ENCODE measurements at regions not wholly inside any gene's neighbourhood (a gene's known extent, or its start where the extent isn't known, plus 50 kb on each side); places are given as distances from the start of the nearest gene placed in this dataset.

DNA sequence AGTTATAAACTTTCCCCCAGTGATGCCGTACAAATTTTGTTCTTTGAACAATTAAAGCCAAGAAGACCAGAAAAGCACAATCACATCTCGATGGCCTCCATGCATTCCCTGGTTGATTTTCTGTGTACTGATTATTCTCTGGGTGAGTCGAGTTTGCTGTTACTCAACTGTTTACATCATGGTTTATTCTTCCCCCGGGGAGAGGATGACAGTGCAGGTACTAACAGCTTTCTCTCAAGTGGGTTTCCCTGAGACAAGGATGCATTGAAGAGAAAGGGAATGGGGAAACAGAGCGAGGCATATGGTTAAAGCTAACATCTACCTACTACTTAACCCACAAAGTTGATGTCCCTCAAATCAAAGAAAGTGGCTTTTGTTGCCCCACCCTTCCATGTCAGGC lies 410.8 kb upstream of the FANCL start:
- Histone ChIP-seq H3K4me1 (ENCODE audit: control insufficient read depth, insufficient read depth, low read length) (no peaks in the 10 kb centered on the region), H3K79me2 (ENCODE audit: control insufficient read depth, insufficient read depth, low read length) (no peaks in the 10 kb centered on the region), H3K27ac (ENCODE audit: control insufficient read depth, insufficient read depth) (no peak overlapping the region), H3K4me3 (no peak overlapping the region), H3K36me3 (ENCODE audit: control insufficient read depth in 2 of 2, insufficient read depth in 2 of 2, low read length in 1 of 2) (no peaks in the 10 kb centered on the region), H4K20me1 (ENCODE audit: control insufficient read depth, insufficient read depth) (no peaks in the 10 kb centered on the region), H3K9me3 (replicated peaks; ENCODE audit: control insufficient read depth, insufficient read depth, low read length) (no peaks in the 10 kb centered on the region), H2AFZ (ENCODE audit: control insufficient read depth, low read depth, low read length) (no peak overlapping the region), H3K4me2 (ENCODE audit: control insufficient read depth, insufficient read depth) (no peak overlapping the region), H3K9ac (ENCODE audit: control insufficient read depth, insufficient read depth, low read length) (no peak overlapping the region), H3K27me3 (replicated peaks in 1 of 2; ENCODE audit: control insufficient read depth in 2 of 2, insufficient read depth in 2 of 2, low read length in 1 of 2) (no peaks in the 10 kb centered on the region)
- ChIA-PET POLR2A (no interaction called here), RAD21 (ENCODE audit: unreplicated experiment) (no interaction called here), CTCF (no interaction called here), SMC1A (ENCODE audit: uncharacterized antibody, unreplicated experiment) (interaction anchor here (0.5 to 1.0 kb wide), 2 partner anchors 29 to 753 kb away, joined by 3 read pairs; no protein-coding TSS in a partner anchor)
- ATAC-seq (no peak), DNase-seq (ENCODE audit: low read depth, low spot score) (no peak), FAIRE-seq (no peak)
- intact Hi-C loops (cut with micrococcal nuclease; ENCODE audit: unreplicated experiment) (no loop called here), in situ Hi-C loops (cut with MboI) (no loop called here)
- WGBS (ENCODE audit: insufficient coverage, insufficient replicate concordance, low lambda C conversion rate, missing lambda C conversion rate): 15% methylated on average over 5 of the region's 5 CpGs
- TF ChIP-seq POLR2A (IDR thresholded peaks at IDR 0.05; ENCODE audit: low read depth, low read length): no peak
- TF ChIP-seq RB1 (IDR thresholded peaks at IDR 0.05; ENCODE audit: borderline replicate concordance): no peak
- TF ChIP-seq GABPA (IDR thresholded peaks at IDR 0.05; ENCODE audit: low read depth): no peak
- TF ChIP-seq RCOR1 (conservative IDR thresholded peaks at IDR 0.05; ENCODE audit: low read depth, low read length): no peak
- no peak for TF ChIP-seq ZBED1 (IDR thresholded peaks at IDR 0.05; ENCODE audit: borderline replicate concordance)
- TF ChIP-seq HDAC2 (IDR thresholded peaks at IDR 0.05): no peak
- TF ChIP-seq, protein P1, sequence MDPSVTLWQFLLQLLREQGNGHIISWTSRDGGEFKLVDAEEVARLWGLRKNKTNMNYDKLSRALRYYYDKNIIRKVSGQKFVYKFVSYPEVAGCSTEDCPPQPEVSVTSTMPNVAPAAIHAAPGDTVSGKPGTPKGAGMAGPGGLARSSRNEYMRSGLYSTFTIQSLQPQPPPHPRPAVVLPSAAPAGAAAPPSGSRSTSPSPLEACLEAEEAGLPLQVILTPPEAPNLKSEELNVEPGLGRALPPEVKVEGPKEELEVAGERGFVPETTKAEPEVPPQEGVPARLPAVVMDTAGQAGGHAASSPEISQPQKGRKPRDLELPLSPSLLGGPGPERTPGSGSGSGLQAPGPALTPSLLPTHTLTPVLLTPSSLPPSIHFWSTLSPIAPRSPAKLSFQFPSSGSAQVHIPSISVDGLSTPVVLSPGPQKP (IDR thresholded peaks at IDR 0.05; ENCODE audit: low read depth, low read length): no peak
- TF ChIP-seq, protein P2, sequence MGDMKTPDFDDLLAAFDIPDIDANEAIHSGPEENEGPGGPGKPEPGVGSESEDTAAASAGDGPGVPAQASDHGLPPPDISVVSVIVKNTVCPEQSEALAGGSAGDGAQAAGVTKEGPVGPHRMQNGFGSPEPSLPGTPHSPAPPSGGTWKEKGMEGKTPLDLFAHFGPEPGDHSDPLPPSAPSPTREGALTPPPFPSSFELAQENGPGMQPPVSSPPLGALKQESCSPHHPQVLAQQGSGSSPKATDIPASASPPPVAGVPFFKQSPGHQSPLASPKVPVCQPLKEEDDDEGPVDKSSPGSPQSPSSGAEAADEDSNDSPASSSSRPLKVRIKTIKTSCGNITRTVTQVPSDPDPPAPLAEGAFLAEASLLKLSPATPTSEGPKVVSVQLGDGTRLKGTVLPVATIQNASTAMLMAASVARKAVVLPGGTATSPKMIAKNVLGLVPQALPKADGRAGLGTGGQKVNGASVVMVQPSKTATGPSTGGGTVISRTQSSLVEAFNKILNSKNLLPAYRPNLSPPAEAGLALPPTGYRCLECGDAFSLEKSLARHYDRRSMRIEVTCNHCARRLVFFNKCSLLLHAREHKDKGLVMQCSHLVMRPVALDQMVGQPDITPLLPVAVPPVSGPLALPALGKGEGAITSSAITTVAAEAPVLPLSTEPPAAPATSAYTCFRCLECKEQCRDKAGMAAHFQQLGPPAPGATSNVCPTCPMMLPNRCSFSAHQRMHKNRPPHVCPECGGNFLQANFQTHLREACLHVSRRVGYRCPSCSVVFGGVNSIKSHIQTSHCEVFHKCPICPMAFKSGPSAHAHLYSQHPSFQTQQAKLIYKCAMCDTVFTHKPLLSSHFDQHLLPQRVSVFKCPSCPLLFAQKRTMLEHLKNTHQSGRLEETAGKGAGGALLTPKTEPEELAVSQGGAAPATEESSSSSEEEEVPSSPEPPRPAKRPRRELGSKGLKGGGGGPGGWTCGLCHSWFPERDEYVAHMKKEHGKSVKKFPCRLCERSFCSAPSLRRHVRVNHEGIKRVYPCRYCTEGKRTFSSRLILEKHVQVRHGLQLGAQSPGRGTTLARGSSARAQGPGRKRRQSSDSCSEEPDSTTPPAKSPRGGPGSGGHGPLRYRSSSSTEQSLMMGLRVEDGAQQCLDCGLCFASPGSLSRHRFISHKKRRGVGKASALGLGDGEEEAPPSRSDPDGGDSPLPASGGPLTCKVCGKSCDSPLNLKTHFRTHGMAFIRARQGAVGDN (IDR thresholded peaks at IDR 0.05): no peak
- no peak for TF ChIP-seq PML (IDR thresholded peaks at IDR 0.05; ENCODE audit: low read length)
- no peak for TF ChIP-seq ZZZ3 (IDR thresholded peaks at IDR 0.05; ENCODE audit: control insufficient read depth, insufficient read length, low read depth)
- TF ChIP-seq, protein P3, sequence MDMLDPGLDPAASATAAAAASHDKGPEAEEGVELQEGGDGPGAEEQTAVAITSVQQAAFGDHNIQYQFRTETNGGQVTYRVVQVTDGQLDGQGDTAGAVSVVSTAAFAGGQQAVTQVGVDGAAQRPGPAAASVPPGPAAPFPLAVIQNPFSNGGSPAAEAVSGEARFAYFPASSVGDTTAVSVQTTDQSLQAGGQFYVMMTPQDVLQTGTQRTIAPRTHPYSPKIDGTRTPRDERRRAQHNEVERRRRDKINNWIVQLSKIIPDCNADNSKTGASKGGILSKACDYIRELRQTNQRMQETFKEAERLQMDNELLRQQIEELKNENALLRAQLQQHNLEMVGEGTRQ (IDR thresholded peaks at IDR 0.05; ENCODE audit: borderline replicate concordance, low read depth, low read length): no peak
- BruUV-seq (replicated peaks): no TSS peak

Data from GM12878 (cell line).